ENCODE measurements at regions not wholly inside any gene's neighbourhood (a gene's known extent, or its start where the extent isn't known, plus 50 kb on each side); places are given as distances from the start of the nearest gene placed in this dataset.

GRCh38 chr4:13059019-13059418 is 425.1 kb downstream of the RAB28 start:
- Histone ChIP-seq H3K79me2 (ENCODE audit: control insufficient read depth in 1 of 2, insufficient read depth in 2 of 2, low read length in 2 of 2) (no peaks in the 10 kb centered on the region), H3K27me3 (replicated peaks in 1 of 4; ENCODE audit: control insufficient read depth in 3 of 4, extremely low read depth in 1 of 4, insufficient read depth in 3 of 4, low read length in 3 of 4) (no peaks in the 10 kb centered on the region), H3K79me1 (ENCODE audit: low read depth, low read length) (no peaks in the 10 kb centered on the region), H2AK5ac (ENCODE audit: low read depth, low read length) (no peak overlapping the region), H3K4me1 (replicated peaks in 1 of 4; ENCODE audit: control insufficient read depth in 3 of 4, insufficient read depth in 4 of 4, low read length in 3 of 4) (no peaks in the 10 kb centered on the region), H3K4me3 (ENCODE audit: extremely low read depth in 1 of 4, insufficient read depth in 2 of 4, low read depth in 3 of 4, low read length in 4 of 4) (no peak overlapping the region), H3K4ac (replicated peaks; ENCODE audit: insufficient read length, low read depth, low read length) (no peak overlapping the region), H4K91ac (replicated peaks; ENCODE audit: insufficient read length, low read length) (no peak overlapping the region), H2BK20ac (ENCODE audit: low read length) (no peak overlapping the region), H4K5ac (ENCODE audit: insufficient read length, low read depth, low read length) (no peak overlapping the region), H3K36me3 (ENCODE audit: control insufficient read depth in 2 of 4, insufficient read depth in 4 of 4, low read length in 3 of 4) (no peaks in the 10 kb centered on the region), H4K20me1 (replicated peaks in 1 of 2; ENCODE audit: control insufficient read depth in 1 of 2, insufficient read depth in 2 of 2, low read length in 2 of 2) (no peaks in the 10 kb centered on the region), H4K8ac (ENCODE audit: extremely low read depth, insufficient read depth, low read length) (no peak overlapping the region), H2BK12ac (ENCODE audit: low read depth, low read length) (no peak overlapping the region), H3K23me2 (ENCODE audit: low read depth, low read length) (no peaks in the 10 kb centered on the region), H3K14ac (ENCODE audit: insufficient read length) (no peak overlapping the region), H3K9ac (replicated peaks in 1 of 4; ENCODE audit: extremely low read depth in 1 of 4, low read depth in 3 of 4, low read length in 3 of 4) (no peak overlapping the region), H3K27ac (ENCODE audit: low read depth, low read length) (no peak overlapping the region), H3K18ac (ENCODE audit: extremely low read depth, low read length) (no peak overlapping the region), H2AFZ (ENCODE audit: low read length) (no peak overlapping the region), H3K23ac (ENCODE audit: insufficient read length) (no peak overlapping the region), H3K9me3 (ENCODE audit: insufficient read depth in 2 of 2, low read depth in 1 of 2, low read length in 1 of 2) (no peaks in the 10 kb centered on the region), H3K56ac (replicated peaks; ENCODE audit: insufficient read length, low read depth, low read length) (no peak overlapping the region), H2BK120ac (replicated peaks; ENCODE audit: low read depth, low read length) (no peak overlapping the region), H2BK15ac (ENCODE audit: low read length) (no peak overlapping the region), H2BK5ac (ENCODE audit: low read depth, low read length) (no peak overlapping the region), H3K4me2 (ENCODE audit: insufficient read depth in 1 of 2, low read depth in 2 of 2, low read length in 2 of 2) (no peak overlapping the region)
- FAIRE-seq (no peak), DNase-seq (ENCODE audit: low read depth in 1 of 2, low spot score in 2 of 2) (no peak)
- CTCF ChIA-PET (ENCODE audit: partially characterized antibody) = no interaction called here
- POLR2A ChIA-PET (ENCODE audit: partially characterized antibody) = no interaction called here
- TF ChIP-seq POLR2AphosphoS5 (IDR thresholded peaks at IDR 0.05; ENCODE audit: low read depth, low read length) = no peak
- no peak for TF ChIP-seq TCF12 (IDR thresholded peaks at IDR 0.05; ENCODE audit: low read depth, low read length)
- TF ChIP-seq RBBP5 (IDR thresholded peaks at IDR 0.05; ENCODE audit: borderline replicate concordance, low read depth, low read length) = no peak
- WGBS, 2 experiments (ENCODE audit: extremely low coverage in 1 of 2, insufficient coverage in 1 of 2, insufficient read length in 1 of 2, insufficient replicate concordance in 2 of 2, low coverage in 1 of 2, low lambda C conversion rate in 2 of 2, missing lambda C conversion rate in 1 of 2) = 80% methylated on average over 4 of the region's 4 CpGs; no CpG with 5 or more reads in 1 of the 2 experiments
